GM23338 (cell line): ENCODE measurements at regions not wholly inside any gene's neighbourhood (a gene's known extent, or its start where the extent isn't known, plus 50 kb on each side); places are given as distances from the start of the nearest gene placed in this dataset.

Experiments
- ATAC-seq: fragments of 200-7000 bp; cut with Tn5 transposase; 3 replicates; pipeline ENCODE4 v1.9.1; 2020
- DNase-seq: peaks from one replicate; pipeline ENCODE4 v3.0.0-alpha.2; 2015; ENCODE audit warnings: low spot score
- H2AFZ ChIP-seq: fragments of 200-600 bp; sonication (generic); 2 replicates; pipeline ENCODE4 v1.8.0; 2016; ENCODE audit warnings: antibody characterized with exemption, mild to moderate bottlenecking, moderate library complexity
- H3F3A ChIP-seq: fragments of 200-600 bp; sonication (generic); replicated peaks from 2 replicates; pipeline ENCODE4 v1.8.0; 2017; ENCODE audit warnings: antibody characterized with exemption, mixed run types, low read depth
- H3K27ac ChIP-seq: fragments of 200-600 bp; sonication (generic); 2 replicates; pipeline ENCODE4 v1.6.1; 2016; ENCODE audit warnings: low read depth
- H3K27me3 ChIP-seq: fragments of 200-600 bp; sonication (generic); 2 replicates; pipeline ENCODE4 v1.8.0; 2016; ENCODE audit warnings: mild to moderate bottlenecking, mixed run types, moderate library complexity; ENCODE audit not compliant: insufficient read depth
- H3K36me3 ChIP-seq: fragments of 200-600 bp; sonication (generic); 2 replicates; pipeline ENCODE4 v1.8.0; 2016; ENCODE audit warnings: mild to moderate bottlenecking; ENCODE audit not compliant: insufficient read depth
- H3K4me1 ChIP-seq: fragments of 200-600 bp; sonication (generic); 2 replicates; pipeline ENCODE4 v1.8.0; 2016; ENCODE audit warnings: mild to moderate bottlenecking, moderate library complexity; ENCODE audit not compliant: insufficient read depth
- H3K4me2 ChIP-seq: fragments of 200-600 bp; sonication (generic); 2 replicates; pipeline ENCODE4 v1.7.1; 2017; ENCODE audit warnings: mixed run types
- H3K4me3 ChIP-seq: fragments of 200-600 bp; sonication (generic); 2 replicates; pipeline ENCODE4 v1.6.1; 2016; ENCODE audit warnings: mixed run types
- H3K79me2 ChIP-seq: fragments of 200-600 bp; sonication (generic); replicated peaks from 2 replicates; pipeline ENCODE4 v1.8.0; 2017; ENCODE audit warnings: mild to moderate bottlenecking; ENCODE audit not compliant: insufficient read depth
- H3K9me2 ChIP-seq: fragments of 200-600 bp; sonication (generic); 2 replicates; pipeline ENCODE4 v1.8.0; 2017; ENCODE audit not compliant: insufficient read depth
- H4K20me1 ChIP-seq: fragments of 200-600 bp; sonication (generic); replicated peaks from 2 replicates; pipeline ENCODE4 v1.8.0; 2017; ENCODE audit warnings: mild to moderate bottlenecking; ENCODE audit not compliant: insufficient read depth
- H3K27ac Mint-ChIP-seq: 2 replicates; pipeline ENCODE4 v1.8.0; 2020; ENCODE audit warnings: inconsistent platforms, mild to moderate bottlenecking, moderate library complexity, mixed read lengths
- H3K27me3 Mint-ChIP-seq: 3 replicates; pipeline ENCODE4 v1.8.0; 2022; ENCODE audit warnings: low read depth, mild to moderate bottlenecking, moderate library complexity, mixed read lengths, inconsistent platforms; ENCODE audit not compliant: insufficient read depth, poor library complexity
- H3K36me3 Mint-ChIP-seq: 3 replicates; pipeline ENCODE4 v1.8.0; 2021; ENCODE audit warnings: low read depth, mild to moderate bottlenecking, inconsistent platforms, moderate library complexity, mixed read lengths
- H3K4me1 Mint-ChIP-seq: 3 replicates; pipeline ENCODE4 v1.8.0; 2020; ENCODE audit warnings: mild to moderate bottlenecking, inconsistent platforms, mixed read lengths
- H3K4me3 Mint-ChIP-seq: 3 replicates; pipeline ENCODE4 v1.8.0; 2021; ENCODE audit warnings: moderate library complexity, mild to moderate bottlenecking, inconsistent platforms, mixed read lengths
- H3K9me3 Mint-ChIP-seq: 3 replicates; pipeline ENCODE4 v1.8.0; 2020; ENCODE audit warnings: moderate library complexity, mild to moderate bottlenecking, inconsistent platforms, mixed read lengths
- CREB1 ChIP-seq: fragments of 250-450 bp; sonication (Bioruptor Pico); IDR thresholded peaks from 2 replicates; pipeline ENCODE4 v1.5.0; 2020; ENCODE audit warnings: low read depth, mild to moderate bottlenecking, moderate library complexity
- ETS1 ChIP-seq: IDR thresholded peaks from 2 replicates; pipeline ENCODE4 v1.6.1; 2016; ENCODE audit warnings: antibody characterized with exemption
- EZH2 ChIP-seq: fragments of 200-600 bp; sonication (generic); IDR thresholded peaks from one replicate; pipeline ENCODE4 v1.8.0; 2017; ENCODE audit warnings: antibody characterized with exemption, mild to moderate bottlenecking, low read depth; ENCODE audit not compliant: unreplicated experiment
- EZH2phosphoT487 ChIP-seq: fragments of 200-600 bp; sonication (generic); IDR thresholded peaks from one replicate; pipeline ENCODE4 v1.8.1; 2018; ENCODE audit warnings: antibody characterized with exemption; ENCODE audit not compliant: unreplicated experiment
- JUNB ChIP-seq: IDR thresholded peaks from one replicate; pipeline ENCODE4 v1.6.1; 2016; ENCODE audit warnings: antibody characterized with exemption; ENCODE audit not compliant: unreplicated experiment
- NANOG ChIP-seq: IDR thresholded peaks from 2 replicates; pipeline ENCODE4 v1.6.1; 2016; ENCODE audit warnings: antibody characterized with exemption, borderline replicate concordance
- STAT1 ChIP-seq: IDR thresholded peaks from one replicate; pipeline ENCODE4 v1.6.1; 2016; ENCODE audit warnings: antibody characterized with exemption; ENCODE audit not compliant: unreplicated experiment
- ZNF114 ChIP-seq: fragments of 250-450 bp; sonication (Bioruptor Pico); IDR thresholded peaks from 2 replicates; pipeline ENCODE4 v1.5.0; 2020; ENCODE audit warnings: mild to moderate bottlenecking, moderate library complexity
- ZNF331 ChIP-seq: fragments of 250-450 bp; sonication (Bioruptor Pico); IDR thresholded peaks from 2 replicates; pipeline ENCODE4 v1.5.0; 2020; ENCODE audit warnings: low read depth, mild to moderate bottlenecking, moderate library complexity
- TF ChIP-seq, protein P1 (sequence below): IDR thresholded peaks from one replicate; pipeline ENCODE4 v1.6.1; 2018; ENCODE audit warnings: antibody characterized with exemption; ENCODE audit not compliant: unreplicated experiment

DNA sequence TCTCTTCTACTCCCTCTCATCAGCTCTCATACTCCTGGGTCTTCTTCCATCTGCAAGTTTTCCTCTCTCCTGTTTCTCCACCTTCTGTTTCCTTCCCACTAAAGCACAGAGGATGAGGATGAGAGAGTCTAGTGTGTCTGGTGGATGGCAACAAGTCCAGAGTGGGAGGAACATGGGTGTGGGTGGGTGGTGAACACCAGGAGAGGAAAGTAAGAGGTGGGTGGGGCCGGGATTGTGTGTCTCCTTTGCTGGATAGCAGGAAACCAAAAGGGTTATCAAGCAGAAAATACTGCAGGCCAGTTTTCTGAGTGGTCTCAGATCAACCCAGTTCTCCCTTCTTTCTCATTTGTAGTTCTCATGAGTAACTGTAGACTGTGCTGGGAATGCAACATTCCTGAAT is 52.9 kb upstream of the EPHB1 start (continued):
- no peak for TF ChIP-seq ETS1

DNA sequence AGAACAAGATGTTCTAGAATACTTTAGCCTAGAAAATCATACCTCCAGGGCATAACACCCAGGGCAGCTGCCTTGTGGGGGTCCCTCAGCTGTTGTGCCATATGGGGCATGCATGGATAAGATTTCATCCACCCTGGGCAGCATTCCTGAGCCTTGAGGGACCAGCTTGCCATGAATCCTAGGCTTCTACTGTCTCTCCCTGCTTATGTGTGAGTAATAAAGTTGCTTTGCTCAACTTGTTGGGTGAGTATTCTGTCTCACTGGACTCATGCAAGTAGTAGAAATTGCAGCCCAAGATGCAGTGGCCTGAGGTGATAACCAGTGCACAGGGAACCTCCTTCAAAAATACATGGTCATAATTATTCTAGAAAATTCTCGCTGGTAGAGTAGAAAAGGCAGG is 52.1 kb upstream of the EPHB1 start:
- Histone ChIP-seq H3K4me1 (no peaks in the 10 kb centered on the region), H3K27ac (no peak overlapping the region), H3K4me2 (no peak overlapping the region), H2AFZ (no peak overlapping the region), H3K27me3 (no peaks in the 10 kb centered on the region), H4K20me1 (no peaks in the 10 kb centered on the region), H3K79me2 (no peaks in the 10 kb centered on the region), H3K4me3 (no peak overlapping the region), H3F3A (no peaks in the 10 kb centered on the region), H3K9me2 (no peaks in the 10 kb centered on the region), H3K36me3 (no peaks in the 10 kb centered on the region)
- Mint-ChIP-seq H3K27ac (no peak overlapping the region), H3K9me3 (0 out of 3 replicates have a peak, but pooled peaks cover 3% of the 10 kb centered on the region), H3K4me1 (no peaks in the 10 kb centered on the region), H3K4me3 (no peak overlapping the region), H3K36me3 (no peaks in the 10 kb centered on the region), H3K27me3 (peaks cover 4% of the 10 kb centered on the region)
- ATAC-seq (no peak), DNase-seq (no peak)
- TF ChIP-seq, protein P1, sequence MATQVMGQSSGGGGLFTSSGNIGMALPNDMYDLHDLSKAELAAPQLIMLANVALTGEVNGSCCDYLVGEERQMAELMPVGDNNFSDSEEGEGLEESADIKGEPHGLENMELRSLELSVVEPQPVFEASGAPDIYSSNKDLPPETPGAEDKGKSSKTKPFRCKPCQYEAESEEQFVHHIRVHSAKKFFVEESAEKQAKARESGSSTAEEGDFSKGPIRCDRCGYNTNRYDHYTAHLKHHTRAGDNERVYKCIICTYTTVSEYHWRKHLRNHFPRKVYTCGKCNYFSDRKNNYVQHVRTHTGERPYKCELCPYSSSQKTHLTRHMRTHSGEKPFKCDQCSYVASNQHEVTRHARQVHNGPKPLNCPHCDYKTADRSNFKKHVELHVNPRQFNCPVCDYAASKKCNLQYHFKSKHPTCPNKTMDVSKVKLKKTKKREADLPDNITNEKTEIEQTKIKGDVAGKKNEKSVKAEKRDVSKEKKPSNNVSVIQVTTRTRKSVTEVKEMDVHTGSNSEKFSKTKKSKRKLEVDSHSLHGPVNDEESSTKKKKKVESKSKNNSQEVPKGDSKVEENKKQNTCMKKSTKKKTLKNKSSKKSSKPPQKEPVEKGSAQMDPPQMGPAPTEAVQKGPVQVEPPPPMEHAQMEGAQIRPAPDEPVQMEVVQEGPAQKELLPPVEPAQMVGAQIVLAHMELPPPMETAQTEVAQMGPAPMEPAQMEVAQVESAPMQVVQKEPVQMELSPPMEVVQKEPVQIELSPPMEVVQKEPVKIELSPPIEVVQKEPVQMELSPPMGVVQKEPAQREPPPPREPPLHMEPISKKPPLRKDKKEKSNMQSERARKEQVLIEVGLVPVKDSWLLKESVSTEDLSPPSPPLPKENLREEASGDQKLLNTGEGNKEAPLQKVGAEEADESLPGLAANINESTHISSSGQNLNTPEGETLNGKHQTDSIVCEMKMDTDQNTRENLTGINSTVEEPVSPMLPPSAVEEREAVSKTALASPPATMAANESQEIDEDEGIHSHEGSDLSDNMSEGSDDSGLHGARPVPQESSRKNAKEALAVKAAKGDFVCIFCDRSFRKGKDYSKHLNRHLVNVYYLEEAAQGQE = no peak
- no peak for TF ChIP-seq NANOG
- no peak for TF ChIP-seq EZH2phosphoT487
- no peak for TF ChIP-seq STAT1
- no peak for TF ChIP-seq EZH2
- no peak for TF ChIP-seq ZNF331 (CRISPR knock-in tag)
- TF ChIP-seq ZNF114 (CRISPR knock-in tag) = no peak
- TF ChIP-seq CREB1 (CRISPR knock-in tag) = no peak
- TF ChIP-seq JUNB = no peak
